ENCODE measurements at regions not wholly inside any gene's neighbourhood (a gene's known extent, or its start where the extent isn't known, plus 50 kb on each side); places are given as distances from the start of the nearest gene placed in this dataset.

GRCh38 chr2:180707884-180708205 is 272.6 kb upstream of the UBE2E3 start:
- TF ChIP-seq CTCF (IDR thresholded peaks at IDR 0.05) (no peak), POLR2A (IDR thresholded peaks at IDR 0.05) (no peak)
